H54 (cell line): ENCODE measurements at regions not wholly inside any gene's neighbourhood (a gene's known extent, or its start where the extent isn't known, plus 50 kb on each side); places are given as distances from the start of the nearest gene placed in this dataset.

ENCODE experiments used
- DNase-seq: peaks from one replicate; pipeline ENCODE4 v3.0.0; 2011; ENCODE audit warnings: low spot score, mixed read lengths; ENCODE audit not compliant: insufficient read length
- FAIRE-seq: peaks from 3 replicates; lab custom pipeline; 2011; peaks lifted over from hg19 to GRCh38; lab: Jason Lieb, UNC
- POLR2A ChIP-seq: IDR thresholded peaks from 2 replicates; pipeline ENCODE4 v1.6.1; 2011; ENCODE audit warnings: low read depth, mild to moderate bottlenecking, low read length

GRCh38 chr6:137738931-137739504 is 128.0 kb upstream of the TNFAIP3 start:
- no peak for DNase-seq
- TF ChIP-seq POLR2A, result no peak
- FAIRE-seq, result no peak

GRCh38 chr6:137739544-137739943 is 127.5 kb upstream of the TNFAIP3 start:
- FAIRE-seq (no peak), DNase-seq (no peak)
- TF ChIP-seq POLR2A, result no peak

- no peak for DNase-seq
- FAIRE-seq, result no peak
- no peak for TF ChIP-seq POLR2A
Measured at GRCh38 chr6:137740091-137740755, 126.8 kb upstream of the TNFAIP3 start.

- TF ChIP-seq POLR2A, result no peak
- no peak for DNase-seq
- no peak for FAIRE-seq
Measured at GRCh38 chr6:137740967-137741761, 125.9 kb upstream of the TNFAIP3 start.

GRCh38 chr6:137743493-137743892 is 123.6 kb upstream of the TNFAIP3 start:
- DNase-seq, result no peak
- FAIRE-seq, result no peak
- TF ChIP-seq POLR2A, result no peak

- FAIRE-seq (no peak), DNase-seq (no peak)
- no peak for TF ChIP-seq POLR2A
Measured at GRCh38 chr6:137744877-137745276, 122.2 kb upstream of the TNFAIP3 start.

GRCh38 chr6:137745321-137745720 is 121.7 kb upstream of the TNFAIP3 start:
- no peak for FAIRE-seq
- no peak for DNase-seq
- no peak for TF ChIP-seq POLR2A

GRCh38 chr6:137746264-137746663 is 120.8 kb upstream of the TNFAIP3 start:
- TF ChIP-seq POLR2A, result no peak
- FAIRE-seq (no peak), DNase-seq (no peak)

- no peak for FAIRE-seq
- TF ChIP-seq POLR2A, result no peak
- no peak for DNase-seq
Measured at GRCh38 chr6:137749696-137750211, 117.3 kb upstream of the TNFAIP3 start.

- no peak for TF ChIP-seq POLR2A
- no peak for DNase-seq
Measured at GRCh38 chr6:137750297-137750696, 116.8 kb upstream of the TNFAIP3 start.

GRCh38 chr6:137751768-137752560 is 115.1 kb upstream of the TNFAIP3 start:
- FAIRE-seq (no peak), DNase-seq (no peak)
- no peak for TF ChIP-seq POLR2A

More at GRCh38 chr6:137750297-137750696, 116.8 kb upstream of the TNFAIP3 start:
- FAIRE-seq, result no peak

- TF ChIP-seq POLR2A, result no peak
- FAIRE-seq (no peak), DNase-seq (no peak)
Measured at GRCh38 chr6:137754366-137754765, 112.7 kb upstream of the TNFAIP3 start.

GRCh38 chr6:137754866-137755265 is 112.2 kb upstream of the TNFAIP3 start:
- TF ChIP-seq POLR2A, result no peak
- FAIRE-seq (no peak), DNase-seq (no peak)

GRCh38 chr6:137755284-137755683 is 111.8 kb upstream of the TNFAIP3 start:
- TF ChIP-seq POLR2A, result no peak
- FAIRE-seq (no peak), DNase-seq (no peak)
